ENCODE measurements at regions not wholly inside any gene's neighbourhood (a gene's known extent, or its start where the extent isn't known, plus 50 kb on each side); places are given as distances from the start of the nearest gene placed in this dataset.

- TF ChIP-seq, protein P1, sequence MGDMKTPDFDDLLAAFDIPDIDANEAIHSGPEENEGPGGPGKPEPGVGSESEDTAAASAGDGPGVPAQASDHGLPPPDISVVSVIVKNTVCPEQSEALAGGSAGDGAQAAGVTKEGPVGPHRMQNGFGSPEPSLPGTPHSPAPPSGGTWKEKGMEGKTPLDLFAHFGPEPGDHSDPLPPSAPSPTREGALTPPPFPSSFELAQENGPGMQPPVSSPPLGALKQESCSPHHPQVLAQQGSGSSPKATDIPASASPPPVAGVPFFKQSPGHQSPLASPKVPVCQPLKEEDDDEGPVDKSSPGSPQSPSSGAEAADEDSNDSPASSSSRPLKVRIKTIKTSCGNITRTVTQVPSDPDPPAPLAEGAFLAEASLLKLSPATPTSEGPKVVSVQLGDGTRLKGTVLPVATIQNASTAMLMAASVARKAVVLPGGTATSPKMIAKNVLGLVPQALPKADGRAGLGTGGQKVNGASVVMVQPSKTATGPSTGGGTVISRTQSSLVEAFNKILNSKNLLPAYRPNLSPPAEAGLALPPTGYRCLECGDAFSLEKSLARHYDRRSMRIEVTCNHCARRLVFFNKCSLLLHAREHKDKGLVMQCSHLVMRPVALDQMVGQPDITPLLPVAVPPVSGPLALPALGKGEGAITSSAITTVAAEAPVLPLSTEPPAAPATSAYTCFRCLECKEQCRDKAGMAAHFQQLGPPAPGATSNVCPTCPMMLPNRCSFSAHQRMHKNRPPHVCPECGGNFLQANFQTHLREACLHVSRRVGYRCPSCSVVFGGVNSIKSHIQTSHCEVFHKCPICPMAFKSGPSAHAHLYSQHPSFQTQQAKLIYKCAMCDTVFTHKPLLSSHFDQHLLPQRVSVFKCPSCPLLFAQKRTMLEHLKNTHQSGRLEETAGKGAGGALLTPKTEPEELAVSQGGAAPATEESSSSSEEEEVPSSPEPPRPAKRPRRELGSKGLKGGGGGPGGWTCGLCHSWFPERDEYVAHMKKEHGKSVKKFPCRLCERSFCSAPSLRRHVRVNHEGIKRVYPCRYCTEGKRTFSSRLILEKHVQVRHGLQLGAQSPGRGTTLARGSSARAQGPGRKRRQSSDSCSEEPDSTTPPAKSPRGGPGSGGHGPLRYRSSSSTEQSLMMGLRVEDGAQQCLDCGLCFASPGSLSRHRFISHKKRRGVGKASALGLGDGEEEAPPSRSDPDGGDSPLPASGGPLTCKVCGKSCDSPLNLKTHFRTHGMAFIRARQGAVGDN (IDR thresholded peaks at IDR 0.05), result no peak
- no peak for TF ChIP-seq MEF2A (IDR thresholded peaks at IDR 0.05; ENCODE audit: insufficient read depth, low read depth, low read length)
- TF ChIP-seq HCFC1 (IDR thresholded peaks at IDR 0.05; ENCODE audit: low read length), result no peak
- TF ChIP-seq ZSCAN29 (IDR thresholded peaks at IDR 0.05), result no peak
Observed at GRCh38 chr19:30076101-30076551, 134.1 kb downstream of the URI1 start (continued).

DNA sequence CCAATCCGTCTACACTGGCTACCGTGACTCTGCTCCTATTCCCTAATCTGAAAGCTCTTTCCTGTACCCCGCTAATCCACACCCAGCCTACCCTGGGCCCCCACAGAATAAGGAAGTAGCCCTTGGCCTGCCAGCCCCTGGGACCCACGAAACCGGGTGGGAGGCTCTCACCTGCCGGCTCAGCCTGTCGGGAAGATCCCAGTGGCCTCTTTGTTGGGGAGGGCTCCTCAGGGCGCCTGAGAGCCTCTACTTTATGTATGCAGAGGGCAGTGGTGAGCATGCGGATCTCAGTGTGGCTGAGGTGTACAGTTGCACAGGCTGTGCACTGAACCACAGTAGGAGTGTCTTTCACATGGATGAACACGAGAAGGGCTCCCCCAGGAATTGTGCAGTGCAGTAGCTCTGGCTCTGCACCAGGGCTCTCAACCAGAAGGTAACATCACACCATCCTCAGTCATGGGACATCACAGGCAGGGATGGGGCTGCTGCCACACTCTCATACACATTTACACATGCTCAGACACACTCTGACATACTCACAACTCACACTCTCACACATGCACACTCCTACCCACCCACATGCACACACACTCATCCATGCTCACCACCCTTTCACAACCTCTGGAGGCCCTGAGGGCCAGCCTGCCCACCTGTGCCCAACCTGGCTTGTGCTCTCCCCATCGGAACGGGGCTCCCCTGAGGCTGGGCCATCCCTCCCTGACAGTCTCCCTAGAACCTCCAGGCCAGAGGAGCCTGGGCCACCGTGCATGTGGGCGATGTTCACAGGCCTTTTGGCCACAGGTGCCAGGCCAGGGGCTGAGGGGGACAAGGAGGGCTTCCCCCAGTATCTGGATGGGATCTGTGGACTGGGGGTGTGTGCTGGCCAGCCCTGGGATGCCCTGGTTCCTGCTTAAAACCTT lies 135.0 kb downstream of the URI1 start:
- FAIRE-seq, result no peak
- Histone ChIP-seq H3K4me2 (ENCODE audit: control insufficient read depth, insufficient read depth) (no peak overlapping the region), H3K4me3 (no peak overlapping the region), H3K27ac (ENCODE audit: control insufficient read depth, insufficient read depth) (no peak overlapping the region), H3K9me3 (replicated peaks; ENCODE audit: control insufficient read depth, insufficient read depth, low read length) (no peaks in the 10 kb centered on the region), H3K9ac (ENCODE audit: control insufficient read depth, insufficient read depth, low read length) (no peak overlapping the region), H4K20me1 (ENCODE audit: control insufficient read depth, insufficient read depth) (no peaks in the 10 kb centered on the region), H2AFZ (ENCODE audit: control insufficient read depth, low read depth, low read length) (no peak overlapping the region), H3K36me3 (ENCODE audit: control insufficient read depth in 2 of 2, insufficient read depth in 2 of 2, low read length in 1 of 2) (no peaks in the 10 kb centered on the region), H3K4me1 (ENCODE audit: control insufficient read depth, insufficient read depth, low read length) (no peaks in the 10 kb centered on the region), H3K79me2 (ENCODE audit: control insufficient read depth, insufficient read depth, low read length) (no peaks in the 10 kb centered on the region), H3K27me3 (replicated peaks in 1 of 2; ENCODE audit: control insufficient read depth in 2 of 2, insufficient read depth in 2 of 2, low read length in 1 of 2) (peaks cover 0 to 2% of the 10 kb centered on the region in 2 experiments; a peak in 2 of 4 replicates)
- TF ChIP-seq STAT1 (conservative IDR thresholded peaks at IDR 0.05) (no peak), NFYB (IDR thresholded peaks at IDR 0.05; ENCODE audit: insufficient read depth, low read depth, low read length) (no peak), SIX5 (IDR thresholded peaks at IDR 0.05; ENCODE audit: low read depth, low read length, severe bottlenecking) (no peak), POLR2AphosphoS2 (IDR thresholded peaks at IDR 0.05; ENCODE audit: low read depth, low read length) (no peak)
- TF ChIP-seq, protein P2, sequence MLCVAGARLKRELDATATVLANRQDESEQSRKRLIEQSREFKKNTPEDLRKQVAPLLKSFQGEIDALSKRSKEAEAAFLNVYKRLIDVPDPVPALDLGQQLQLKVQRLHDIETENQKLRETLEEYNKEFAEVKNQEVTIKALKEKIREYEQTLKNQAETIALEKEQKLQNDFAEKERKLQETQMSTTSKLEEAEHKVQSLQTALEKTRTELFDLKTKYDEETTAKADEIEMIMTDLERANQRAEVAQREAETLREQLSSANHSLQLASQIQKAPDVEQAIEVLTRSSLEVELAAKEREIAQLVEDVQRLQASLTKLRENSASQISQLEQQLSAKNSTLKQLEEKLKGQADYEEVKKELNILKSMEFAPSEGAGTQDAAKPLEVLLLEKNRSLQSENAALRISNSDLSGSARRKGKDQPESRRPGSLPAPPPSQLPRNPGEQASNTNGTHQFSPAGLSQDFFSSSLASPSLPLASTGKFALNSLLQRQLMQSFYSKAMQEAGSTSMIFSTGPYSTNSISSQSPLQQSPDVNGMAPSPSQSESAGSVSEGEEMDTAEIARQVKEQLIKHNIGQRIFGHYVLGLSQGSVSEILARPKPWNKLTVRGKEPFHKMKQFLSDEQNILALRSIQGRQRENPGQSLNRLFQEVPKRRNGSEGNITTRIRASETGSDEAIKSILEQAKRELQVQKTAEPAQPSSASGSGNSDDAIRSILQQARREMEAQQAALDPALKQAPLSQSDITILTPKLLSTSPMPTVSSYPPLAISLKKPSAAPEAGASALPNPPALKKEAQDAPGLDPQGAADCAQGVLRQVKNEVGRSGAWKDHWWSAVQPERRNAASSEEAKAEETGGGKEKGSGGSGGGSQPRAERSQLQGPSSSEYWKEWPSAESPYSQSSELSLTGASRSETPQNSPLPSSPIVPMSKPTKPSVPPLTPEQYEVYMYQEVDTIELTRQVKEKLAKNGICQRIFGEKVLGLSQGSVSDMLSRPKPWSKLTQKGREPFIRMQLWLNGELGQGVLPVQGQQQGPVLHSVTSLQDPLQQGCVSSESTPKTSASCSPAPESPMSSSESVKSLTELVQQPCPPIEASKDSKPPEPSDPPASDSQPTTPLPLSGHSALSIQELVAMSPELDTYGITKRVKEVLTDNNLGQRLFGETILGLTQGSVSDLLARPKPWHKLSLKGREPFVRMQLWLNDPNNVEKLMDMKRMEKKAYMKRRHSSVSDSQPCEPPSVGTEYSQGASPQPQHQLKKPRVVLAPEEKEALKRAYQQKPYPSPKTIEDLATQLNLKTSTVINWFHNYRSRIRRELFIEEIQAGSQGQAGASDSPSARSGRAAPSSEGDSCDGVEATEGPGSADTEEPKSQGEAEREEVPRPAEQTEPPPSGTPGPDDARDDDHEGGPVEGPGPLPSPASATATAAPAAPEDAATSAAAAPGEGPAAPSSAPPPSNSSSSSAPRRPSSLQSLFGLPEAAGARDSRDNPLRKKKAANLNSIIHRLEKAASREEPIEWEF (IDR thresholded peaks at IDR 0.05; ENCODE audit: insufficient replicate concordance, low read depth, low read length), result no peak
- no TSS peak for BruUV-seq (replicated peaks)
- SMC1A ChIA-PET (ENCODE audit: uncharacterized antibody, unreplicated experiment), result interaction anchor here (1.0 kb wide), 2 partner anchors 31 to 113 kb away, joined by 3 read pairs; no protein-coding TSS in a partner anchor
- intact Hi-C loops (cut with micrococcal nuclease; ENCODE audit: unreplicated experiment) (no loop called here), in situ Hi-C loops (cut with MboI) (no loop called here)
- RAD21 ChIA-PET (ENCODE audit: unreplicated experiment), result no interaction called here
- no peak for DNase-seq (ENCODE audit: low read depth, low spot score)
- WGBS (ENCODE audit: insufficient coverage, insufficient replicate concordance, low lambda C conversion rate, missing lambda C conversion rate), result 19% methylated on average over 14 of the region's 14 CpGs
- CTCF ChIA-PET, result no interaction called here
- ATAC-seq, result no peak
- POLR2A ChIA-PET, result no interaction called here
